OCI-LY7 (cell line): ENCODE measurements at regions not wholly inside any gene's neighbourhood (a gene's known extent, or its start where the extent isn't known, plus 50 kb on each side); places are given as distances from the start of the nearest gene placed in this dataset.

Experiments
- EZH2phosphoT487 ChIP-seq: fragments of 200-600 bp; sonication (generic); IDR thresholded peaks from 2 replicates; pipeline ENCODE4 v1.6.1; 2018; ENCODE audit warnings: low read depth, borderline replicate concordance, mild to moderate bottlenecking, mixed run types, antibody characterized with exemption, low read length, moderate library complexity, mixed read lengths
- TF ChIP-seq, protein P1 (sequence below): fragments of 200-600 bp; sonication (generic); conservative IDR thresholded peaks from 2 replicates; pipeline ENCODE4 v1.5.1; 2014; ENCODE audit warnings: mild to moderate bottlenecking, antibody characterized with exemption, low read length, moderate library complexity, mixed read lengths

DNA sequence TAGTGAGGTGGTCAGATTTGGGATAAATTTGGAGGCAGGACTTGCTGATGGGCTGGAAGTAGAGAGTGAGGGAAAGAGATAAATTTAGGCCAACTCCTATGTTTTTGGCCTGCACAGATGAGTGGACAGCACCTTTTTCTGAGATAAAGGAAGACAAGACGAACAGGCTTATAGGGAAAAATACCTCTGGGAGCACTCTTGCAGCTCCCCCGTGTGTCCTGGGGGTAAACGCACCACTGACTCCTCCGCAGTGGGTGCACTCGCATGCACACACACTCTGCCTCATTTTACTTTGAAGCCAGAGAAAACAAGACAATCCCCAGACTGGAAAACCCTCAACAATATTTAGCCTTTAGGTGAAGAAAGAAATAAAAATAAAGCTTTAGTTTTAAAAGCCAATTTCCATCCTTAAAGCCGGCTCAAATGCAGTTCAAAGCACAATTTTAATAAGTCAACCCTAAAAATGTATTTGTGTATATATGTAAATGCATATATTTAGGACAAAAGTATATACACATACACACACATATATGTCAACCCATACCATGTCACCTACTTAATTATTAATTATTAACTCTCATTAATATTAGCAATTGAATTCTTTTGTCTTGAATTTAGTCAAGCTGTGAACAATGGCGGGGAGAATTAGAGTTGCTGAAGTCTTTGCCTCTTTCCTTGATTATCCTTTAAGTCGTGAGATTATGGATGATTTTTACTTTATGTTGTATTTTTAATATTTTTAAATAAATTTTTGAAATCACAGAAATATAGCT, 341.8 kb downstream of the ZNF326 start:
- TF ChIP-seq, protein P1, sequence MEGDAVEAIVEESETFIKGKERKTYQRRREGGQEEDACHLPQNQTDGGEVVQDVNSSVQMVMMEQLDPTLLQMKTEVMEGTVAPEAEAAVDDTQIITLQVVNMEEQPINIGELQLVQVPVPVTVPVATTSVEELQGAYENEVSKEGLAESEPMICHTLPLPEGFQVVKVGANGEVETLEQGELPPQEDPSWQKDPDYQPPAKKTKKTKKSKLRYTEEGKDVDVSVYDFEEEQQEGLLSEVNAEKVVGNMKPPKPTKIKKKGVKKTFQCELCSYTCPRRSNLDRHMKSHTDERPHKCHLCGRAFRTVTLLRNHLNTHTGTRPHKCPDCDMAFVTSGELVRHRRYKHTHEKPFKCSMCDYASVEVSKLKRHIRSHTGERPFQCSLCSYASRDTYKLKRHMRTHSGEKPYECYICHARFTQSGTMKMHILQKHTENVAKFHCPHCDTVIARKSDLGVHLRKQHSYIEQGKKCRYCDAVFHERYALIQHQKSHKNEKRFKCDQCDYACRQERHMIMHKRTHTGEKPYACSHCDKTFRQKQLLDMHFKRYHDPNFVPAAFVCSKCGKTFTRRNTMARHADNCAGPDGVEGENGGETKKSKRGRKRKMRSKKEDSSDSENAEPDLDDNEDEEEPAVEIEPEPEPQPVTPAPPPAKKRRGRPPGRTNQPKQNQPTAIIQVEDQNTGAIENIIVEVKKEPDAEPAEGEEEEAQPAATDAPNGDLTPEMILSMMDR: no peak
- no peak for TF ChIP-seq EZH2phosphoT487
